ENCODE measurements at regions not wholly inside any gene's neighbourhood (a gene's known extent, or its start where the extent isn't known, plus 50 kb on each side); places are given as distances from the start of the nearest gene placed in this dataset.

GRCh38 chr12:68397566-68398158 is 65.5 kb upstream of the MDM1 start:
- TF ChIP-seq, protein P1, sequence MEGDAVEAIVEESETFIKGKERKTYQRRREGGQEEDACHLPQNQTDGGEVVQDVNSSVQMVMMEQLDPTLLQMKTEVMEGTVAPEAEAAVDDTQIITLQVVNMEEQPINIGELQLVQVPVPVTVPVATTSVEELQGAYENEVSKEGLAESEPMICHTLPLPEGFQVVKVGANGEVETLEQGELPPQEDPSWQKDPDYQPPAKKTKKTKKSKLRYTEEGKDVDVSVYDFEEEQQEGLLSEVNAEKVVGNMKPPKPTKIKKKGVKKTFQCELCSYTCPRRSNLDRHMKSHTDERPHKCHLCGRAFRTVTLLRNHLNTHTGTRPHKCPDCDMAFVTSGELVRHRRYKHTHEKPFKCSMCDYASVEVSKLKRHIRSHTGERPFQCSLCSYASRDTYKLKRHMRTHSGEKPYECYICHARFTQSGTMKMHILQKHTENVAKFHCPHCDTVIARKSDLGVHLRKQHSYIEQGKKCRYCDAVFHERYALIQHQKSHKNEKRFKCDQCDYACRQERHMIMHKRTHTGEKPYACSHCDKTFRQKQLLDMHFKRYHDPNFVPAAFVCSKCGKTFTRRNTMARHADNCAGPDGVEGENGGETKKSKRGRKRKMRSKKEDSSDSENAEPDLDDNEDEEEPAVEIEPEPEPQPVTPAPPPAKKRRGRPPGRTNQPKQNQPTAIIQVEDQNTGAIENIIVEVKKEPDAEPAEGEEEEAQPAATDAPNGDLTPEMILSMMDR (IDR thresholded peaks at IDR 0.05) = no peak
- TF ChIP-seq POLR2A (IDR thresholded peaks at IDR 0.05; ENCODE audit: low read depth) = no peak
